ENCODE measurements at regions not wholly inside any gene's neighbourhood (a gene's known extent, or its start where the extent isn't known, plus 50 kb on each side); places are given as distances from the start of the nearest gene placed in this dataset.
"Not testable (repeated sequence)": the region's sequence is repeated elsewhere in the genome, so short reads cannot be mapped to it uniquely, and the experiment has no call there.

DNA sequence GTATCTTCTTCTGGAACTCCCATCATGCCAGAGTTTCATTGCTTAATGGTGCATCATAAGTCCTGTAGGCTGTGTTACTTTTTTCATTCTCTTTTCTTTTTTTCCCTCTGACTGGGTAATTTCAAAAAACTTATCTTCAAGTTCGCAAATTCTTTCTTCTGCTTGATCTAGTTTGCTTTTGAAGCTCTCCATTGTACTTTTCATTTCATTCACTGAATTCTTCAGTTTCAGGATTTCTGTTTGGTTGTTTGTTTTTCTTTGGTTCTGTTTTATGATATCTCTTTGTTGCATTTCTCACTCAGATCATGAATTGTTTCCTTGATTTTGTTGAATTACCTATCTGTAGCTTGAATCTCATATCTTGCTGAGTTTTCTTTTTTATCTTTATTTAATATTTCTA lies 83.3 kb upstream of the PRMT8 start:
- Histone ChIP-seq H3K4me1 (ENCODE audit: control insufficient read depth, low read depth, low read length) (no peaks in the 10 kb centered on the region), H3K27ac (ENCODE audit: low read length) (no peak overlapping the region), H3K4me3 (ENCODE audit: low read length) (no peak overlapping the region), H3K36me3 (ENCODE audit: control insufficient read depth, low read depth, low read length) (no peaks in the 10 kb centered on the region), H3K27me3 (ENCODE audit: control insufficient read depth, insufficient read depth, low read length) (no peaks in the 10 kb centered on the region), H3K9ac (ENCODE audit: low read length) (no peak overlapping the region), H3K9me3 (ENCODE audit: control insufficient read depth, low read depth, low read length) (no peaks in the 10 kb centered on the region)

DNA sequence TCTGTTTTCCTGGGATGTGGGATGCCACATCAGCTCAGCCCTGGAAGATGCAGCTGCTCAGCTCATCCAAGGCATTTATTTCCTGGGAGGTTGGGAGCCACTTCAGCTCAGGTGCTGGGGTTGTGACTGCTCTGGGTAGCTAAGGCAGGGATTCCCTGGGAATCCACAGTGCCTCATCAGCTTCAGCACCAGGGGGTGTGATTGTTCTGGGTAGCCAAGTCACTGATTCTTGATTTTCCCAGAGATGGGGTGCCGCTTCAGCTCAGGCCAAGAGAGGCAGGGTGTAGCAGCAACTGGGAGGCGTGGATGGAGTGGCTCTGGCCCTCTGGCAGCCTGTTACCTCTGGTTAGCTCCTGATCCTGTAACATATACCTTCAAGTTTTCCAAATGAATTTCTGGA lies 81.3 kb upstream of the PRMT8 start:
- Histone ChIP-seq H3K4me1 (ENCODE audit: control insufficient read depth, low read depth, low read length) (no peaks in the 10 kb centered on the region), H3K36me3 (ENCODE audit: control insufficient read depth, low read depth, low read length) (no peaks in the 10 kb centered on the region), H3K27me3 (ENCODE audit: control insufficient read depth, insufficient read depth, low read length) (no peaks in the 10 kb centered on the region), H3K9me3 (ENCODE audit: control insufficient read depth, low read depth, low read length) (no peaks in the 10 kb centered on the region), H3K4me3 (ENCODE audit: low read length) (no peak overlapping the region), H3K27ac (ENCODE audit: low read length) (no peak overlapping the region), H3K9ac (ENCODE audit: low read length) (no peak overlapping the region)

DNA sequence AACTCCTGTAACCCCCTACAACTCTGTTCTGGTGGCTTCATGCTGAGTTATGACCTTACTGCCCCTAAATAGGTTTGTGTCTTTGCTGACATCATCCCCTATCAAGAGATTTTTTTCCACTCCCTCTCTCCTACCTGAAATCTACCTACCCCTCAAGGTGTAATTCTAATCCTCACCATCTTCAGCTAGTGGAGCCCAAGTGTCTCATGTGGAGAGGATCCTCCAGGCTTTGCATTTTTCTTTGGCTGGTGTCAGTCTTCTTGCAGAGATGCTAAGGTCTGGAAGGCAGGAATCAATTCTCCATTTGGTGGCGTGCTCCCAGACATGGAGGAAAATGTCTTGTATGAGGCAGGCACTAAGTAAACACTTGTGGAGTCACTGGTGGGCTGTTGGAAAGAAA lies 74.8 kb upstream of the PRMT8 start:
- Histone ChIP-seq H3K4me3 (ENCODE audit: low read length) (no peak overlapping the region), H3K9ac (ENCODE audit: low read length) (no peak overlapping the region), H3K27ac (ENCODE audit: low read length) (no peak overlapping the region), H3K36me3 (ENCODE audit: control insufficient read depth, low read depth, low read length) (no peaks in the 10 kb centered on the region), H3K4me1 (ENCODE audit: control insufficient read depth, low read depth, low read length) (peaks cover 3% of the 10 kb centered on the region), H3K27me3 (ENCODE audit: control insufficient read depth, insufficient read depth, low read length) (peaks cover 7% of the 10 kb centered on the region), H3K9me3 (ENCODE audit: control insufficient read depth, low read depth, low read length) (no peaks in the 10 kb centered on the region)

DNA sequence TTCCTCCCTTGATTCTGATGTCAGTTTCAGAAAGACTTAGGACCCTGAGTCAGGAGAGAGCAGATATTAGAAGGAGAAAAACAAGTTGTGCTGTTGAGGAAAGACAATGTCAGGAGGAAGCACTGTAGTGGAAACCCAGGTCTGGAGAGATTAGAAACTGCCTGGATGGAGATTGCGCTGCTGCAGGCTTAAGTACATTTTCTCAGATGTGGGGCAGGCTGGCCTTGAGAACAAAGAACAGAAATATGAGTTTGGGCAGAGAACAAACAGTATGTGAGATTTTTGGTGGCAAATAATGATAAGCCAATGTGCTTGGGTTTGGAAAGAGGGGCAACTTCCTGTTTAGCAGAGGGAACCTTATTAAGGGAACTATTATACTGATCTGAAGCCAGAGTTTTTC lies 74.3 kb upstream of the PRMT8 start:
- Histone ChIP-seq H3K9ac (ENCODE audit: low read length) (no peak overlapping the region), H3K4me3 (ENCODE audit: low read length) (no peak overlapping the region), H3K27me3 (ENCODE audit: control insufficient read depth, insufficient read depth, low read length) (peaks cover 7% of the 10 kb centered on the region), H3K27ac (ENCODE audit: low read length) (no peak overlapping the region), H3K36me3 (ENCODE audit: control insufficient read depth, low read depth, low read length) (no peaks in the 10 kb centered on the region), H3K9me3 (ENCODE audit: control insufficient read depth, low read depth, low read length) (no peaks in the 10 kb centered on the region), H3K4me1 (ENCODE audit: control insufficient read depth, low read depth, low read length) (peaks cover 8% of the 10 kb centered on the region)

DNA sequence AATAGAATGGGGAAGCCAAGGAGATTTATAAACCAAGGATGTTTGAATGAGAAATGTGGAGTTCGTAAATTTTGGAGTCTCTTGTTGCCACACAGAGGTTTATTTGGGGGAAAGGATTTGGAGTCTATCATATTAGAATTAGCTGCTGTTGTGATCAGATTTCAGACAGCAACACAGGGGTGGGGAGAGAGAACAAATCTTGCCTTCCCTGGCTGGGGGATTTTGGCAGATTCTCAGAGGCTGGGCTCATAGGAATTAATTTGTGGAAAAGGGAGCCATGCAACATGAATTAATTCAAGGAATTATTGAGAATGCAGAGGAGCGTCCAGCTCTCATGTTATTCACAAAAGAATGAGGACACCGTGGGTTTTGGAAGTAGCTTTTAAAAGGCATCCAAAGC lies 73.9 kb upstream of the PRMT8 start:
- H3K4me1 ChIP-seq (ENCODE audit: control insufficient read depth, low read depth, low read length) = peaks cover 12% of the 10 kb centered on the region
- no peak overlapping the region for H3K4me3 ChIP-seq (ENCODE audit: low read length)
- H3K27ac ChIP-seq (ENCODE audit: low read length) = no peak overlapping the region
- no peaks in the 10 kb centered on the region for H3K9me3 ChIP-seq (ENCODE audit: control insufficient read depth, low read depth, low read length)
- H3K27me3 ChIP-seq (ENCODE audit: control insufficient read depth, insufficient read depth, low read length) = peaks cover 7% of the 10 kb centered on the region
- H3K9ac ChIP-seq (ENCODE audit: low read length) = no peak overlapping the region
- no peaks in the 10 kb centered on the region for H3K36me3 ChIP-seq (ENCODE audit: control insufficient read depth, low read depth, low read length)

DNA sequence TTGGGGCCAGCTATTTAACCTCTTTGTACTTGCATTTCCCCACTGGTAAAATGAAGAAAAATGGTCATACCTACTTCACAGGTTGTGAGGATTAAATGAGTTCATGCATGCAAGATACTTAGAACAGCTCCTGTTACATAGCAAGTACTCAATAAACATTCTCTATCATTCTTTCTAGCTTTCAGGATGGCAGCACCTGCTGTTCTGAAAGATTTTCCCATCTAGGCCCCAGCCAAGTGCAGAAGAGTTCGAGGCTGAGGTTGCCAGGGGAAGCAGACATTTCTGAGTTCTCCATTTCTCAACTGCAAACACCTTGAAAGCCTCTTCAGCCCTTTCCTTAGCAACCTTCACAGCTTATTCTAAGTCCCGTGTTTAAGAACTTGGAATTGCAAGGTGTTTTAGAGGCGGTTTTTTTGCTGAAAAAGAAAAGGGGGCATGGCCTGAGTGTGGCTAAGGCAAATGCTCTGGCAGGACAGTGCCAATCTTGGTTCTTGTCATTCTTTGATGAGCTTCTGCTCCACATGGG lies 73.0 kb upstream of the PRMT8 start:
- peaks cover 7% of the 10 kb centered on the region for H3K27me3 ChIP-seq (ENCODE audit: control insufficient read depth, insufficient read depth, low read length)
- H3K4me3 ChIP-seq (ENCODE audit: low read length) = no peak overlapping the region
- H3K36me3 ChIP-seq (ENCODE audit: control insufficient read depth, low read depth, low read length) = no peaks in the 10 kb centered on the region
- H3K9ac ChIP-seq (ENCODE audit: low read length) = no peak overlapping the region
- H3K27ac ChIP-seq (ENCODE audit: low read length) = no peak overlapping the region
- H3K4me1 ChIP-seq (ENCODE audit: control insufficient read depth, low read depth, low read length) = peaks cover 15% of the 10 kb centered on the region
- no peaks in the 10 kb centered on the region for H3K9me3 ChIP-seq (ENCODE audit: control insufficient read depth, low read depth, low read length)

DNA sequence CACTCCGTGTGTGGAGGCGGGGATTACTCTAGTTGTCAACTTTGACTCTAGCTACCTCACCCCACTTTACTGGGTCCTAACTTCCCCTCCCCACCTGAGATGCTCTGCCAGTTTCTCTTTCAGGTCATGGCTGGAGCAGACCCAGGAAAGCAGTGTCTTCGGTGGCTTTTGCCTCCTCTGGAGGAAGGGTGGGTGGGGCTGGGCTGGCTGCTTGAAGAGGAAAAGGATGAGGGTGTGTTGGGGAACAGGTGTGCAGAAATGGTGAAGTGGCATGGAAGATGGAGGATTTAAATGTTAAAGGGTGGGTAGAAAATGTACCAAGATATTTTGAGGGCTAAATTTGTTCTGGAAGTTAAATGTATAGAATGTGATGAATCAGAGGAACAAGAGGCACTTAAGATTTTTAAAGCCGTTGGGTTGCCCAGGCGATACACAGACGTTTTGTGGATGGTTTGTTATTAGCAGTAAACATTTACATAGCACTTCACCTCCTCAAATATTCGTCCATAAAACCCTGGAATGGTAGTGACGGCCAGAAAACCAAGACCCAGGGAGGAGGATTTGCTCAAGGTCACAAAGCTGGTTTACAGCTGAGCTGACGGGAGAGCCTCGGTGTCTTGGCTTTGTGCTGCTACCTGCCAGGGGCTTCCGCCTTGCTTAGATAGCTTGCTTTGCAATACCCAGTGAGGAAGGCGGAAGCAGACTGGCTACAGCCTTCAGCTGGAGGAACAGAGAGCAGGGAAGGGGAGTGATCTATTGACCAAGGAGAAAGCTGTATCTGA lies 72.2 kb upstream of the PRMT8 start:
- H3K4me3 ChIP-seq (ENCODE audit: low read length) = no peak overlapping the region
- no peak overlapping the region for H3K9ac ChIP-seq (ENCODE audit: low read length)
- peaks cover 15% of the 10 kb centered on the region for H3K4me1 ChIP-seq (ENCODE audit: control insufficient read depth, low read depth, low read length)
- no peaks in the 10 kb centered on the region for H3K36me3 ChIP-seq (ENCODE audit: control insufficient read depth, low read depth, low read length)
- H3K27me3 ChIP-seq (ENCODE audit: control insufficient read depth, insufficient read depth, low read length) = peaks cover 7% of the 10 kb centered on the region
- H3K9me3 ChIP-seq (ENCODE audit: control insufficient read depth, low read depth, low read length) = no peaks in the 10 kb centered on the region
- H3K27ac ChIP-seq (ENCODE audit: low read length) = no peak overlapping the region

DNA sequence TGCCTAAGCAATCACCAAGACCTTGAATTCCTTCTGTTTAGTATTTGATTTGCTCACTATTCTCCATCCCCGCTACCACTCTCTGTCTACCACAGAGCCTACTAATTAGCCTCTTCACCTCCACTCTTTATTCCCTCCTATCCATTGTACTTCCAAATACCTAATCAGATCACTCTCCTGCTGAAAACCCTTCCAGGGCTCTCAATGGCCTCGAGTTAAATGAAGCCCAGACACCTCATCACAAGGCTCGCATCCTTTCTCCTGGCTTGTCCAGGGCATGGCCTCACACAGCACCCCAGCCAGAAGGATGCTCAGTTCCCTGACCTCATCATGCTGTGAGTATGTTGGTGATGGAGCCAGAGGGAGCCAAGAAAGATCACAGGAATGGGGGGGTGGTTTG lies 71.4 kb upstream of the PRMT8 start:
- Histone ChIP-seq H3K4me3 (ENCODE audit: low read length) (no peak overlapping the region), H3K27ac (ENCODE audit: low read length) (no peak overlapping the region), H3K36me3 (ENCODE audit: control insufficient read depth, low read depth, low read length) (no peaks in the 10 kb centered on the region), H3K9ac (ENCODE audit: low read length) (no peak overlapping the region), H3K4me1 (ENCODE audit: control insufficient read depth, low read depth, low read length) (peaks cover 15% of the 10 kb centered on the region), H3K27me3 (ENCODE audit: control insufficient read depth, insufficient read depth, low read length) (peaks cover 7% of the 10 kb centered on the region), H3K9me3 (ENCODE audit: control insufficient read depth, low read depth, low read length) (no peaks in the 10 kb centered on the region)

DNA sequence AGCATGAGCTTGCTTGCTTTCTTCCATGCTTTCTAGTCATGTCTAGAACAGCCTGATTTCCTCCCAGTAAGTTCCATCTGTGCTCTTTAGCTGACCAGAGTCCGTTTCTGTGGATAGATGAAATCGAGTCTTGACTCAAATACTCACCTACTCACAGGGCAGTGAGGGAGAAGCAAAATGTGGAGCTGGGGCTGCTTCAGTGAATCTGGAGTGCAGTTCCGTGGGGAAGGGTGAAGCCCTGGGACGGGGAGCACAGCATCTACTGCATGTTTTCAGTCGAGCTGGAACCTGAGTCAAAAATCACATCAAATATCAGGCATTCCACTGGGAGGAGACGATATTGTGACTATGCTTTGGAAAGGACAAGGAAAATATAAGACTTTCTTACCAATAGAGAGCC lies 70.3 kb upstream of the PRMT8 start:
- H3K4me3 ChIP-seq (ENCODE audit: low read length) = no peak overlapping the region
- H3K9ac ChIP-seq (ENCODE audit: low read length) = no peak overlapping the region
- H3K9me3 ChIP-seq (ENCODE audit: control insufficient read depth, low read depth, low read length) = no peaks in the 10 kb centered on the region
- H3K27ac ChIP-seq (ENCODE audit: low read length) = no peak overlapping the region
- H3K4me1 ChIP-seq (ENCODE audit: control insufficient read depth, low read depth, low read length) = peaks cover 15% of the 10 kb centered on the region
- H3K27me3 ChIP-seq (ENCODE audit: control insufficient read depth, insufficient read depth, low read length) = peaks cover 7% of the 10 kb centered on the region
- no peaks in the 10 kb centered on the region for H3K36me3 ChIP-seq (ENCODE audit: control insufficient read depth, low read depth, low read length)

DNA sequence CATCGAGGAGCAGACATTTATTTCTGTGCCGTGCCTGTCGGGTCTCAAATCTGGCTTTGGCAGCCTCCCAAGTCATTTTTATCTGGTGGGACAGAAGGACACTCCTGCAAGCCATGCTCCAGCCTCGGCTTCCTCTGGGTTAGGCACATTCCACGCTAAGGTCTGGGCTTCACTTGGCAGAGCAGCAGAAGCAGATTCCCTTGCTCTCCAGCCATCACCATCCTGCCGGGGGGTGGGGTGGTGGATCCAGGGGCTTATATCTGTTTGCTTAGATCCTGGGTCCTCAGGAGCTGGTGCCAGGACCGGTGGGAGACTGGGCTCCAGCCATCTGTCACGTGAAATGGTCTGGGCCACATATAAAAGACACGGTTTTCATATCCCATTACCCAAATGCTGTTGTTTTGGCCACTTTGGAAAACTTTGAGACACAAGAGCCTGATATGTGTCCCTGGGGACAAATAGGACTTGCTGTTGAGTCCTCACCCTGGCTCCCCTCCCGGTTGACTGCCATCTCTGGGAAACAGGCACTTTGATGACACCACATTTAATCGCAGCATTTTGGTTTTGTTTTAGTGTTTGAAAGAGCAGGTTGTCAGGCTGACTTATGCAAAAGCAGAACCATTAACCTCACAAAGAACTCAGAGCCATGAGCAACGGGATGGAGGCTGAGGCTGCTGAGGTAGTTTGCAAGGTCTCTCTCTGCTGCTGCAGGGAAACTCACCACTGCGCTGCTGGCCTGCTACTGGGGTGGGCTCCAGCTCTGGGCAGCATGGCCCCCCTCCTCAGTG lies 69.6 kb upstream of the PRMT8 start:
- H3K9ac ChIP-seq (ENCODE audit: low read length) = no peak overlapping the region

DNA sequence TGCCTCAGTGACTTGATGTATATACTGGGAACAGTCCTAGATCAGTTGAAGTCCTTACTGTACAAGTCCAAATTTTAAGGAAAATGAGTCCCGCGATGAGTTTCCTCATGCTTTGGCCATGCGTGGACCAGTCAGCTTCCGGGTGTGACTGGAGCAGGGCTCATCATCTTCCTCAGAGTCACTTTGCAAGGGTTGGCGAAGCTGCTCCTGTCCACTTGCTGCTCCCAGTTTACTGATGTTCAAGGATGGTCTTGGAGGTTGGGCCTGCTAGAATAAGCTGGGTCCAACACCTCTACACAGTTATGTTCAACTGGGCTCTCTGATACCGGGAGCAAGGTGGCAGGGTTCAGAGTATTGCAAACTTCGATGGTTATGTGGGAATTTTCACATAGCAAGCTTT lies 66.2 kb upstream of the PRMT8 start:
- H3K9me3 ChIP-seq (ENCODE audit: control insufficient read depth, low read depth, low read length); H3K27ac ChIP-seq (ENCODE audit: low read length); H3K9ac ChIP-seq (ENCODE audit: low read length); H3K36me3 ChIP-seq (ENCODE audit: control insufficient read depth, low read depth, low read length); H3K4me3 ChIP-seq (ENCODE audit: low read length); H3K27me3 ChIP-seq (ENCODE audit: control insufficient read depth, insufficient read depth, low read length): not testable (repeated sequence)
- H3K4me1 ChIP-seq (ENCODE audit: control insufficient read depth, low read depth, low read length) = peaks cover 19% of the 10 kb centered on the region

More for the DNA sequence above, 69.6 kb upstream of the PRMT8 start:
- Histone ChIP-seq H3K36me3 (ENCODE audit: control insufficient read depth, low read depth, low read length) (no peaks in the 10 kb centered on the region), H3K4me3 (ENCODE audit: low read length) (peak overlapping the region; percentile 1), H3K9me3 (ENCODE audit: control insufficient read depth, low read depth, low read length) (no peaks in the 10 kb centered on the region), H3K27me3 (ENCODE audit: control insufficient read depth, insufficient read depth, low read length) (peaks cover 7% of the 10 kb centered on the region), H3K27ac (ENCODE audit: low read length) (no peak overlapping the region), H3K4me1 (ENCODE audit: control insufficient read depth, low read depth, low read length) (peaks cover 15% of the 10 kb centered on the region)
